Neural progenitor cell (in vitro differentiated cells): ENCODE measurements at regions not wholly inside any gene's neighbourhood (a gene's known extent, or its start where the extent isn't known, plus 50 kb on each side); places are given as distances from the start of the nearest gene placed in this dataset.

Experiments
- CTCF ChIP-seq: fragments of 200-600 bp; sonication (generic); IDR thresholded peaks from 2 replicates; pipeline ENCODE4 v1.5.1; 2017; ENCODE audit warnings: antibody characterized with exemption, mild to moderate bottlenecking
- EZH2 ChIP-seq: fragments of 200-600 bp; sonication (generic); IDR thresholded peaks from 2 replicates; pipeline ENCODE4 v1.6.1; 2017; ENCODE audit warnings: antibody characterized with exemption, mild to moderate bottlenecking, moderate library complexity
- EZH2phosphoT487 ChIP-seq: fragments of 200-600 bp; sonication (generic); IDR thresholded peaks from 2 replicates; pipeline ENCODE4 v1.6.1; 2017; ENCODE audit warnings: antibody characterized with exemption

GRCh38 chr18:77339093-77339492 lies 89.4 kb downstream of the GALR1 start:
- no peak for TF ChIP-seq EZH2phosphoT487
- no peak for TF ChIP-seq CTCF
- no peak for TF ChIP-seq EZH2
